Peyer's patch (tissue), 4 donors: ENCODE measurements at regions not wholly inside any gene's neighbourhood (a gene's known extent, or its start where the extent isn't known, plus 50 kb on each side); places are given as distances from the start of the nearest gene placed in this dataset.

Experiments
- CTCF ChIP-seq, 6 experiments: fragments of 450-650 bp in 4 of 6; fragments of 200-600 bp in 2 of 6; sonication (generic) in 1 of 6; IDR thresholded peaks; one replicate each; pipeline ENCODE4 v1.5.1; 2017 to 2019; ENCODE audit warnings: antibody characterized with exemption in 6 of 6, mild to moderate bottlenecking in 3 of 6, moderate library complexity in 1 of 6
- POLR2A ChIP-seq, 2 donors: fragments of 450-650 bp; IDR thresholded peaks; one replicate each; pipeline ENCODE4 v1.5.1; 2017; ENCODE audit warnings: antibody characterized with exemption in 2 of 2, mild to moderate bottlenecking in 2 of 2, moderate library complexity in 2 of 2

GRCh38 chrX:125758819-125759218 is 407.3 kb downstream of the DCAF12L2 start:
- TF ChIP-seq POLR2A (IDR thresholded peaks at IDR 0.05) (no peak), CTCF (IDR thresholded peaks at IDR 0.05) (no peak)
